Stomach (tissue), 8 donors: ENCODE measurements at regions not wholly inside any gene's neighbourhood (a gene's known extent, or its start where the extent isn't known, plus 50 kb on each side); places are given as distances from the start of the nearest gene placed in this dataset.

ENCODE experiments used
- DNase-seq, 2 donors: peaks; one replicate each; pipeline versions ENCODE4 v3.0.0 to v3.0.0-alpha.2; 2013 to 2019
- H3K27ac ChIP-seq, 5 donors: fragments of 200-600 bp in 4 of 5; sonication (generic) in 4 of 5; one replicate each; pipeline ENCODE4 v1.5.1; 2013 to 2019; ENCODE audit warnings: mild to moderate bottlenecking in 1 of 5, moderate library complexity in 1 of 5
- H3K27me3 ChIP-seq, 3 donors: fragments of 200-600 bp; sonication (generic); one replicate each; pipeline ENCODE4 v1.5.1; 2017 to 2019; ENCODE audit warnings: mixed run types in 1 of 3
- H3K36me3 ChIP-seq, 4 donors: fragments of 200-600 bp; sonication (generic); 1 replicate in 3 of 4; 2 replicates in 1 of 4; pipeline ENCODE4 v1.5.1; 2016 to 2019
- H3K4me1 ChIP-seq, 4 donors: fragments of 200-600 bp; sonication (generic); one replicate each; pipeline ENCODE4 v1.5.1; 2016 to 2019
- H3K4me3 ChIP-seq, 4 donors: fragments of 200-600 bp; sonication (generic) in 3 of 4; one replicate each; pipeline ENCODE4 v1.5.1; 2016 to 2019; ENCODE audit warnings: mild to moderate bottlenecking in 1 of 4
- H3K9me3 ChIP-seq, 4 donors: fragments of 200-600 bp; sonication (generic); one replicate each; pipeline ENCODE4 v1.5.1; 2016 to 2019
- CTCF ChIP-seq, 7 experiments: fragments of 450-650 bp in 4 of 7; fragments of 200-600 bp in 3 of 7; sonication (generic) in 3 of 7; IDR thresholded peaks; one replicate each; pipeline ENCODE4 v1.5.1; 2016 to 2019; ENCODE audit warnings: antibody characterized with exemption in 7 of 7, control low read depth in 2 of 7, mild to moderate bottlenecking in 1 of 7
- EP300 ChIP-seq: sonication (generic); formaldehyde crosslinking; IDR thresholded peaks from one replicate; pipeline ENCODE4 v1.6.1; 2017; ENCODE audit warnings: antibody characterized with exemption
- POLR2A ChIP-seq, 4 donors: fragments of 450-650 bp; IDR thresholded peaks; one replicate each; pipeline ENCODE4 v1.6.1; 2016; ENCODE audit warnings: antibody characterized with exemption in 4 of 4, control low read depth in 2 of 4, mild to moderate bottlenecking in 1 of 4, moderate library complexity in 1 of 4
- POLR2AphosphoS5 ChIP-seq, 3 donors: sonication (generic); formaldehyde crosslinking; IDR thresholded peaks; one replicate each; pipeline ENCODE4 v1.6.1; 2016; ENCODE audit warnings: antibody characterized with exemption in 3 of 3
- WGBS, 5 donors: extraction: QIAGEN DNeasy Blood & Tissue Kit in 3 of 5; methylation state at CpG; one replicate each; pipeline versions ENCODE4 v1.1.5 to v1.1.7; 2013 to 2018; 5-methylcytosine and 5-hydroxymethylcytosine counted together
- intact Hi-C: fragments of 100-400 bp; cut with DNase I; formaldehyde crosslinking; loops from one replicate; pipeline ENCODE4 v1.15.1; 2023; ENCODE audit warnings: low total_unique reads
- donor health status: healthy with polysubstance abuse.
- donor health status: Bipolar disorder and iron deficiency.
- donor health status: healthy.

GRCh38 chr12:110996415-110996814, 76.0 kb upstream of the MYL2 start:
- TF ChIP-seq POLR2AphosphoS5 (IDR thresholded peaks at IDR 0.05) (no peak), POLR2A (IDR thresholded peaks at IDR 0.05) (no peak), CTCF (IDR thresholded peaks at IDR 0.05) (no peak), EP300 (no peak)
- peaks cover 0 to 21% (median 0%) of the 10 kb centered on the region in 3 donors for H3K27me3 ChIP-seq
- H3K36me3 ChIP-seq: no peaks in the 10 kb centered on the region
- H3K27ac ChIP-seq: no peak overlapping the region
- 82 to 87% (median 85%) methylated on average over 5 of the region's 5 CpGs for WGBS, 5 donors
- H3K4me1 ChIP-seq: no peaks in the 10 kb centered on the region
- no peak for DNase-seq
- no peak overlapping the region for H3K4me3 ChIP-seq
- intact Hi-C loops: no loop called here
- H3K9me3 ChIP-seq: peaks cover 10 to 34% (median 30%) of the 10 kb centered on the region in 4 donors

- H3K4me3 ChIP-seq: no peak overlapping the region
- no peaks in the 10 kb centered on the region for H3K36me3 ChIP-seq
- H3K9me3 ChIP-seq: peaks cover 10 to 34% (median 30%) of the 10 kb centered on the region in 4 donors
- 83 to 95% (median 95%) methylated on average over 3 of the region's 3 CpGs for WGBS, 5 donors
- no peak overlapping the region for H3K27ac ChIP-seq
- H3K4me1 ChIP-seq: no peaks in the 10 kb centered on the region
- peaks cover 0 to 21% (median 0%) of the 10 kb centered on the region in 3 donors for H3K27me3 ChIP-seq
- no peak for DNase-seq
- no peak for TF ChIP-seq POLR2A (IDR thresholded peaks at IDR 0.05)
- no peak for TF ChIP-seq CTCF (IDR thresholded peaks at IDR 0.05)
- intact Hi-C loops: no loop called here
Observed at GRCh38 chr12:110995615-110996014, 75.2 kb upstream of the MYL2 start.

- peaks cover 10 to 33% (median 28%) of the 10 kb centered on the region in 4 donors for H3K9me3 ChIP-seq
- H3K4me3 ChIP-seq: no peak overlapping the region
- TF ChIP-seq POLR2A (IDR thresholded peaks at IDR 0.05): no peak
- no peak for TF ChIP-seq EP300
- no peak for TF ChIP-seq POLR2AphosphoS5 (IDR thresholded peaks at IDR 0.05)
- no peak for TF ChIP-seq CTCF (IDR thresholded peaks at IDR 0.05)
- DNase-seq: no peak
- no peaks in the 10 kb centered on the region for H3K4me1 ChIP-seq
- H3K27me3 ChIP-seq: peaks cover 0 to 27% (median 0%) of the 10 kb centered on the region in 3 donors
- H3K27ac ChIP-seq: no peak overlapping the region
- intact Hi-C loops: no loop called here
- WGBS, 5 donors: 68 to 90% (median 76%) methylated on average over 3 to 7 of the region's 7 CpGs
- no peaks in the 10 kb centered on the region for H3K36me3 ChIP-seq
Observed at GRCh38 chr12:110995016-110995415, 74.6 kb upstream of the MYL2 start.

- 87 to 100% (median 92%) methylated on average over 1 to 3 of the region's 3 CpGs for WGBS, 5 donors
- Histone ChIP-seq H3K36me3 (no peaks in the 10 kb centered on the region), H3K4me1 (no peaks in the 10 kb centered on the region), H3K4me3 (no peak overlapping the region), H3K27me3 (peaks cover 0 to 34% (median 0%) of the 10 kb centered on the region in 3 donors), H3K27ac (no peak overlapping the region), H3K9me3 (peaks cover 5 to 17% (median 14%) of the 10 kb centered on the region in 4 donors)
- no peak for DNase-seq
- TF ChIP-seq POLR2AphosphoS5 (IDR thresholded peaks at IDR 0.05) (no peak), EP300 (no peak), CTCF (IDR thresholded peaks at IDR 0.05) (no peak), POLR2A (IDR thresholded peaks at IDR 0.05) (no peak)
- intact Hi-C loops: no loop called here
Observed at GRCh38 chr12:110993434-110993833, 73.1 kb upstream of the MYL2 start.
